ENCODE measurements at regions not wholly inside any gene's neighbourhood (a gene's known extent, or its start where the extent isn't known, plus 50 kb on each side); places are given as distances from the start of the nearest gene placed in this dataset.

- no peak overlapping the region for H3K9ac ChIP-seq (ENCODE audit: extremely low read depth, insufficient read length, low read length)
Observed at GRCh38 chr4:165767671-165768070, 105.4 kb upstream of the TLL1 start.

More at GRCh38 chr4:165767671-165768070, 105.4 kb upstream of the TLL1 start:
- Histone ChIP-seq H2BK15ac (ENCODE audit: low read depth, low read length) (no peak overlapping the region), H3K27ac (ENCODE audit: insufficient read length, low read depth, low read length) (no peak overlapping the region), H3K23ac (ENCODE audit: insufficient read length, low read depth, low read length) (no peak overlapping the region), H3K4me1 (ENCODE audit: insufficient read depth, low read length) (no peaks in the 10 kb centered on the region), H2BK5ac (ENCODE audit: insufficient read length, low read length) (no peak overlapping the region), H3K18ac (ENCODE audit: insufficient read length, low read depth, low read length) (no peak overlapping the region), H3K79me1 (ENCODE audit: insufficient read depth, low read depth, low read length, poor library complexity, severe bottlenecking) (no peaks in the 10 kb centered on the region), H2AK5ac (ENCODE audit: insufficient read length, low read length) (no peak overlapping the region), H3K27me3 (ENCODE audit: insufficient read depth, low read length) (no peaks in the 10 kb centered on the region), H3K4me2 (ENCODE audit: insufficient read depth, insufficient read length, low read length) (no peak overlapping the region), H3K23me2 (ENCODE audit: insufficient read length, low read depth, low read length, poor library complexity, severe bottlenecking) (no peaks in the 10 kb centered on the region), H4K91ac (ENCODE audit: insufficient read length, low read depth, low read length) (no peak overlapping the region), H4K20me1 (ENCODE audit: control insufficient read depth, insufficient read depth, insufficient read length) (no peaks in the 10 kb centered on the region), H3K9me3 (ENCODE audit: control insufficient read depth, low read depth, low read length) (no peaks in the 10 kb centered on the region), H2BK12ac (ENCODE audit: insufficient read length, low read depth, low read length) (no peak overlapping the region), H3K4ac (ENCODE audit: low read depth, low read length) (no peak overlapping the region), H4K5ac (ENCODE audit: insufficient read length, low read depth, low read length) (no peak overlapping the region), H4K8ac (replicated peaks; ENCODE audit: insufficient read length, low read depth, low read length) (no peak overlapping the region), H2BK120ac (ENCODE audit: low read depth, low read length, poor library complexity, severe bottlenecking) (no peak overlapping the region), H3K79me2 (ENCODE audit: insufficient read depth, low read length) (no peaks in the 10 kb centered on the region), H3K14ac (ENCODE audit: insufficient read depth, low read length) (no peak overlapping the region), H3T11ph (ENCODE audit: low read length) (no peak overlapping the region), H2AFZ (ENCODE audit: low read length) (no peak overlapping the region), H3K56ac (ENCODE audit: insufficient read length, low read depth, low read length) (no peak overlapping the region), H2BK20ac (ENCODE audit: low read depth, low read length, poor library complexity, severe bottlenecking) (no peak overlapping the region)
- no CpG with 5 or more reads among the region's 1 CpG for WGBS (ENCODE audit: extremely low coverage, insufficient read length, low lambda C conversion rate)
- TF ChIP-seq CTCF (conservative IDR thresholded peaks at IDR 0.05), result no peak
- Mint-ChIP-seq H3K27me3 (ENCODE audit: low read depth) (no peaks in the 10 kb centered on the region), H3K27ac (no peak overlapping the region), H3K36me3 (ENCODE audit: insufficient read depth in 1 of 3, low read depth in 3 of 3) (no peaks in the 10 kb centered on the region; a peak in 1 of 7 replicates), H3K9me3 (no peaks in the 10 kb centered on the region; a peak in 1 of 5 replicates), H3K4me3 (no peak overlapping the region), H3K4me1 (peaks cover 12 to 14% of the 10 kb centered on the region in 2 experiments; a peak in 3 of 4 replicates)
- DNase-seq, result no peak

Data from H9 (cell line).